ENCODE measurements at regions not wholly inside any gene's neighbourhood (a gene's known extent, or its start where the extent isn't known, plus 50 kb on each side); places are given as distances from the start of the nearest gene placed in this dataset.
"Not testable (repeated sequence)": the region's sequence is repeated elsewhere in the genome, so short reads cannot be mapped to it uniquely, and the experiment has no call there.

DNA sequence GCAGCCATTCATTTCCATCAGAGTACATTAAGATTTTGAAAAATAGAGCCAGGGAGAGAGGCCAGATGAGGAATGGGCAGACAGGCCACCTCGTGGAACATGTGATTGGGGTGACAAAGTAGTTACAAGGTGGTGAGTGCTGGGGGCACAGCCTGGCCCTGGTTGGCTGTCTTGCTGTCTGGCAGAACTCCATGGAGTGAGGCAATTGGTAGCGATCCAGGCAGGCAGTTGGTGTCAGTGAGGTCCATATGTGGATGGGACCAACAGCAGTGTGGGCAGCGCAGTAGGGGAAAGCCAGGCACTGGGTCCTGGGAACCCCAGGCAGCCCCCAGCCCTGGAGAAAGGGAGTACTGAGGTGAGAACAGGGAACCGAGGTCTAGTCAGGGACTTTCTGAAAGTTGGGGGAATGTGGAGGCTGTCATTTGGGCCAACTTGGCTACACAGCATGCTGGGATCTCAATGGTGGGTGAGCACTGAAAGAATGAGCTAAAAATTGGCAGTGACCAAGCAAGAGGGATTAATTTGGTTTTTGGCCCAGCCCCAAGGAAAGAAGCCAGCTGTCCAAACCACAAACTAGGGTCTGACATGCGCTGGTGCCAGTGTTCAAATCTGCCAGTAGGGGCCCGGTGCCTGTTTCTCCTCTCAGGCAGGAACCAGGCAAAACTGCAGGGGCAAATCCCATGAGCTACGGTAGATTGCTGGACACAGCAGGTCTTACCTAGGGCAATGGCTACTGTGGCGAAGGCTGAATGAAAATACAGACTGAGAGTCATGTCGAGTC is 61.4 kb upstream of the E2F3 start:
- Histone ChIP-seq H3K4me1 (no peaks in the 10 kb centered on the region), H3K27me3 (no peaks in the 10 kb centered on the region), H3K36me3 (no peaks in the 10 kb centered on the region), H3K9me3 (no peaks in the 10 kb centered on the region), H3K4me3 (no peak overlapping the region), H3K27ac (no peak overlapping the region)
- intact Hi-C loops (cut with DNase I; ENCODE audit: low total_unique reads), result no loop called here
- no peak for DNase-seq
- TF ChIP-seq, protein P1, sequence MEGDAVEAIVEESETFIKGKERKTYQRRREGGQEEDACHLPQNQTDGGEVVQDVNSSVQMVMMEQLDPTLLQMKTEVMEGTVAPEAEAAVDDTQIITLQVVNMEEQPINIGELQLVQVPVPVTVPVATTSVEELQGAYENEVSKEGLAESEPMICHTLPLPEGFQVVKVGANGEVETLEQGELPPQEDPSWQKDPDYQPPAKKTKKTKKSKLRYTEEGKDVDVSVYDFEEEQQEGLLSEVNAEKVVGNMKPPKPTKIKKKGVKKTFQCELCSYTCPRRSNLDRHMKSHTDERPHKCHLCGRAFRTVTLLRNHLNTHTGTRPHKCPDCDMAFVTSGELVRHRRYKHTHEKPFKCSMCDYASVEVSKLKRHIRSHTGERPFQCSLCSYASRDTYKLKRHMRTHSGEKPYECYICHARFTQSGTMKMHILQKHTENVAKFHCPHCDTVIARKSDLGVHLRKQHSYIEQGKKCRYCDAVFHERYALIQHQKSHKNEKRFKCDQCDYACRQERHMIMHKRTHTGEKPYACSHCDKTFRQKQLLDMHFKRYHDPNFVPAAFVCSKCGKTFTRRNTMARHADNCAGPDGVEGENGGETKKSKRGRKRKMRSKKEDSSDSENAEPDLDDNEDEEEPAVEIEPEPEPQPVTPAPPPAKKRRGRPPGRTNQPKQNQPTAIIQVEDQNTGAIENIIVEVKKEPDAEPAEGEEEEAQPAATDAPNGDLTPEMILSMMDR (IDR thresholded peaks at IDR 0.05), result no peak
- TF ChIP-seq POLR2A (IDR thresholded peaks at IDR 0.05), result no peak

DNA sequence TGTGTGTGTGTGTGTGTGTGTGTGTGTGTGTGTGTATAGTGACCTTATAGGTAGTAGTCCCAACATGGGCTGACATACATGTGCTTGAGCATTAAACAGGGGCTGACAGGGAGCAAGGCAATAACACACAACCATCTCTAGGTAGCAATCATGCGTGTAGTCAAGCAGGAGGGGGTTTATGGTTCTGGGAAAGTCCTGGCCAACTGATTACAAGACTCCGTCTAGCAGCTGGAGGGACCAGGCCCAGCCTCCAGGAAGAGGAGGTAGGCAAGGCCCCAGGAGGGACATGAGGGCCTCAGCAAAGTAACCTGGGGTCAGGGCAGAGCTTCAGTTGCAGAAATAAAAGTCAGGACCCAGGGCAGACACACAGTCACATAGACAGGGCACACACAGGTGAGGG is 60.6 kb upstream of the E2F3 start:
- intact Hi-C loops (cut with DNase I; ENCODE audit: low total_unique reads), result no loop called here
- TF ChIP-seq, protein P1 (IDR thresholded peaks at IDR 0.05), result no peak
- TF ChIP-seq POLR2A (IDR thresholded peaks at IDR 0.05), result no peak
- no peaks in the 10 kb centered on the region for H3K27me3 ChIP-seq
- H3K9me3 ChIP-seq, result no peaks in the 10 kb centered on the region
- no peaks in the 10 kb centered on the region for H3K36me3 ChIP-seq
- DNase-seq, result no peak
- H3K4me3 ChIP-seq, result no peak overlapping the region
- H3K27ac ChIP-seq, result no peak overlapping the region
- no peaks in the 10 kb centered on the region for H3K4me1 ChIP-seq

DNA sequence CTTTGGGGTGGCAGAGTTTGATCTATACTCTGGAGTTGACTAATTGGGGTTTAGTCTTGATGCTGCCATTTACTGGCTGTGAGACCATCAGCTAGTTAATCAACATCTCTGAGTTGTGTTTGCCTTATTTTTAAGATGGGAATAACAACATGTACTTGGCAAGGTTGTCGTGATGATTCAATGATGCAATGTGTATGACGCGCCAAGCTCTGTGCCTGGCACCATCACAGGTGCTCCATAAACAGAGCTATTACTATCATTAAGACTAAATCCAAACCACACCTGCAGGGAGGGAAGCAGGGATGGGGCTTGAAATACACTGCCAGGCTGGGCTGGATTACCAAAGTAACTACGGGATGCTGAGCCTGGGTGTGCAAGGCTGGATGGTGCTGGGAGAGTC is 60.1 kb upstream of the E2F3 start:
- no peaks in the 10 kb centered on the region for H3K27me3 ChIP-seq
- no peak for TF ChIP-seq POLR2A (IDR thresholded peaks at IDR 0.05)
- TF ChIP-seq, protein P1 (IDR thresholded peaks at IDR 0.05), result no peak
- H3K4me1 ChIP-seq, result no peaks in the 10 kb centered on the region
- H3K27ac ChIP-seq, result no peak overlapping the region
- H3K4me3 ChIP-seq, result no peak overlapping the region
- no peak for DNase-seq
- intact Hi-C loops (cut with DNase I; ENCODE audit: low total_unique reads), result no loop called here
- no peaks in the 10 kb centered on the region for H3K36me3 ChIP-seq
- no peaks in the 10 kb centered on the region for H3K9me3 ChIP-seq

DNA sequence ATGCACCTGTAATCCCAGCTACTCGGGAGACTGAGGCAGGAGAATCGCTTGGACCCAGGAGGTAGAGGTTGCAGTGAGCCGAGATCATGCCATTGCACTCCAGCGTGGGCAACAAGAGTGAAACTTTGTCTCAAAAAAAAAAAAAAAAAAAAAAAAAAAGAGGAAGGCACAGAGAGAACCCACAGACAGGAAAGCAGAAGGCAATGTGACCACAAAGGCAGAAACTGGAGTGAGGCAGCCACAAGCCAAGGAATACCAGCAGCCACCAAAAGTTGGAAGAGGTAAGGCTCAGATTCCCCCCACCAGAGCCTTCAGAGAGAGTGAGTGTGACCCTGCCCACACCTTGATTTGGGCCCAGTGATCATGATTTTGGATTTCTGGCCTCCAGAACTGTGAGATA is 54.7 kb upstream of the E2F3 start:
- intact Hi-C loops (cut with DNase I; ENCODE audit: low total_unique reads); H3K9me3 ChIP-seq; H3K4me1 ChIP-seq; DNase-seq; H3K36me3 ChIP-seq; H3K4me3 ChIP-seq; H3K27ac ChIP-seq; H3K27me3 ChIP-seq: not testable (repeated sequence)

DNA sequence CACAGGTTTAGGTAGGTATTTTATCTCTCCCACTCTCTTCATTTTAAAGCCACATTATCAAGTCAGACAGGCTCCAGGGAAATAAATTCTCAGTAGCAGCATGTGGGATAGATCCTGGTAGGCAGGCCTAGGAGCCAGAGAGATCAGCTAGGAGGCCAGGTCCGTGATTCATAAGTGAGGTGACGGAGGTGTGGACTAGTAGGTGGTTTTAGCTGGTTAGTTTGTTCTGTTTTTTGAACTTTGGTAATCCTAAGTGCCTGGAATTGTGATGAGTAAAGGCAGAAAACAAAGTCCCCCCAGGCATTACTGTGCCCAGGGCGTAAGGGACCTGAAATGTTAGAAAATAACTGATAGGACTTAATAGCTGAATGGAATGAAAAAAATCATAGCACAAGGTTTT is 53.6 kb upstream of the E2F3 start:
- Histone ChIP-seq H3K27me3 (no peaks in the 10 kb centered on the region), H3K4me1 (no peaks in the 10 kb centered on the region), H3K36me3 (no peaks in the 10 kb centered on the region), H3K9me3 (no peaks in the 10 kb centered on the region), H3K27ac (no peak overlapping the region), H3K4me3 (no peak overlapping the region)
- TF ChIP-seq, protein P1 (IDR thresholded peaks at IDR 0.05), result no peak
- TF ChIP-seq POLR2A (IDR thresholded peaks at IDR 0.05), result no peak
- DNase-seq, result no peak
- intact Hi-C loops (cut with DNase I; ENCODE audit: low total_unique reads), result no loop called here

DNA sequence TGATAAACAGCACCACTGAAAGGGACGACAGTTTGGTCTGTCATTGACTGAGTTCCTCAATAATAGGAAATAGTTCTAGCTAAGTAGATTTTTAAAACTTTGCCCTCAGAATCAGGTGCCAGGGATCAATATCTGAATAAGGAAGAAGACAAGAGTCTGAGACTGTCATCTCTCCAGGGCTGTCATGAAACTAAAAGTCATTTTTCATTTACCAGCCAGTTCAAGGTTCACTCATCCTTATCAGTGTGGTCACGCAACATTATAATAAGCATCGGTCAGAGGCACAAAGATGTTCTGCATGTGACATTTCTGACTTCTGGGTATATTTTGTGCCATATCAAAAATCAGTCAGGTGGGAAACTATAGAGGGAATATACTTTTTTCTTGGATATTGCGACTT is 52.5 kb upstream of the E2F3 start:
- Histone ChIP-seq H3K9me3 (no peaks in the 10 kb centered on the region), H3K4me1 (no peaks in the 10 kb centered on the region), H3K27ac (no peak overlapping the region), H3K4me3 (no peak overlapping the region), H3K36me3 (no peaks in the 10 kb centered on the region), H3K27me3 (no peaks in the 10 kb centered on the region)
- TF ChIP-seq POLR2A (IDR thresholded peaks at IDR 0.05), result no peak
- TF ChIP-seq, protein P1 (IDR thresholded peaks at IDR 0.05), result no peak
- DNase-seq, result no peak
- intact Hi-C loops (cut with DNase I; ENCODE audit: low total_unique reads), result no loop called here

Data from uterus (tissue), 3 donors.